H9 (cell line): ENCODE measurements at regions not wholly inside any gene's neighbourhood (a gene's known extent, or its start where the extent isn't known, plus 50 kb on each side); places are given as distances from the start of the nearest gene placed in this dataset.

Source experiments
- DNase-seq: peaks from one replicate; pipeline ENCODE4 v3.0.0-alpha.2; 2017
- H2AFZ ChIP-seq: one replicate; pipeline ENCODE4 v1.6.1; 2013; ENCODE audit warnings: mild to moderate bottlenecking, low read length, control low read depth, moderate library complexity
- H2AK5ac ChIP-seq: 2 replicates; pipeline ENCODE4 v1.6.1; 2013; ENCODE audit warnings: low read length, control low read depth, mixed read lengths; ENCODE audit not compliant: insufficient read length
- H2BK120ac ChIP-seq: one replicate; pipeline ENCODE4 v1.6.1; 2013; ENCODE audit warnings: low read depth, mild to moderate bottlenecking, low read length, control low read depth, inconsistent platforms; ENCODE audit not compliant: poor library complexity, severe bottlenecking
- H2BK12ac ChIP-seq: 2 replicates; pipeline ENCODE4 v1.6.1; 2013; ENCODE audit warnings: low read length, control low read depth, mixed read lengths, low read depth; ENCODE audit not compliant: insufficient read length
- H2BK15ac ChIP-seq: 2 replicates; pipeline ENCODE4 v1.6.1; 2013; ENCODE audit warnings: low read depth, low read length, control low read depth
- H2BK20ac ChIP-seq: one replicate; pipeline ENCODE4 v1.6.1; 2013; ENCODE audit warnings: low read depth, mild to moderate bottlenecking, low read length, control low read depth, inconsistent platforms; ENCODE audit not compliant: poor library complexity, severe bottlenecking
- H2BK5ac ChIP-seq: 2 replicates; pipeline ENCODE4 v1.6.1; 2013; ENCODE audit warnings: low read length, control low read depth, mixed read lengths; ENCODE audit not compliant: insufficient read length
- H3K14ac ChIP-seq: 2 replicates; pipeline ENCODE4 v1.6.1; 2013; ENCODE audit warnings: low read length, control low read depth; ENCODE audit not compliant: insufficient read depth
- H3K18ac ChIP-seq: 2 replicates; pipeline ENCODE4 v1.6.1; 2013; ENCODE audit warnings: low read depth, mild to moderate bottlenecking, mixed read lengths, low read length, control low read depth; ENCODE audit not compliant: insufficient read length
- H3K23ac ChIP-seq: 2 replicates; pipeline ENCODE4 v1.6.1; 2013; ENCODE audit warnings: low read length, control low read depth, mixed read lengths, low read depth; ENCODE audit not compliant: insufficient read length
- H3K23me2 ChIP-seq: 2 replicates; pipeline ENCODE4 v1.6.1; 2013; ENCODE audit warnings: low read depth, mild to moderate bottlenecking, mixed read lengths, low read length, control low read depth; ENCODE audit not compliant: insufficient read length, poor library complexity, severe bottlenecking
- H3K27ac ChIP-seq: 2 replicates; pipeline ENCODE4 v1.5.1; 2013; ENCODE audit warnings: low read length, control low read depth, mixed read lengths, low read depth; ENCODE audit not compliant: insufficient read length
- H3K27me3 ChIP-seq: 2 replicates; pipeline ENCODE4 v1.6.1; 2013; ENCODE audit warnings: low read length, control low read depth, inconsistent platforms; ENCODE audit not compliant: insufficient read depth
- H3K4ac ChIP-seq: 2 replicates; pipeline ENCODE4 v1.6.1; 2013; ENCODE audit warnings: low read depth, mild to moderate bottlenecking, control low read depth, inconsistent platforms, low read length, moderate library complexity
- H3K4me1 ChIP-seq: 2 replicates; pipeline ENCODE4 v1.6.1; 2013; ENCODE audit warnings: low read length, control low read depth, inconsistent platforms; ENCODE audit not compliant: insufficient read depth
- H3K4me2 ChIP-seq: 2 replicates; pipeline ENCODE4 v1.6.1; 2013; ENCODE audit warnings: low read length, control low read depth, mixed read lengths; ENCODE audit not compliant: insufficient read length, insufficient read depth
- H3K56ac ChIP-seq: 2 replicates; pipeline ENCODE4 v1.6.1; 2013; ENCODE audit warnings: low read depth, mild to moderate bottlenecking, mixed read lengths, low read length, control low read depth; ENCODE audit not compliant: insufficient read length
- H3K79me1 ChIP-seq: 2 replicates; pipeline ENCODE4 v1.6.1; 2013; ENCODE audit warnings: low read depth, mild to moderate bottlenecking, moderate library complexity, low read length, control low read depth, inconsistent platforms; ENCODE audit not compliant: insufficient read depth, poor library complexity, severe bottlenecking
- H3K79me2 ChIP-seq: 2 replicates; pipeline ENCODE4 v1.6.1; 2013; ENCODE audit warnings: low read length, control low read depth, inconsistent platforms; ENCODE audit not compliant: insufficient read depth
- H3K9ac ChIP-seq: 2 replicates; pipeline ENCODE4 v1.6.1; 2013; ENCODE audit warnings: low read length, control low read depth, mixed read lengths; ENCODE audit not compliant: insufficient read length; ENCODE audit errors: extremely low read depth
- H3K9me3 ChIP-seq: one replicate; pipeline ENCODE4 v1.6.1; 2013; ENCODE audit warnings: low read depth, low read length, inconsistent platforms; ENCODE audit not compliant: control insufficient read depth
- H3T11ph ChIP-seq: one replicate; pipeline ENCODE4 v1.6.1; 2013; ENCODE audit warnings: mild to moderate bottlenecking, low read length, control low read depth, inconsistent platforms
- H4K20me1 ChIP-seq: one replicate; pipeline ENCODE4 v1.6.1; 2013; ENCODE audit not compliant: control insufficient read depth, insufficient read length, insufficient read depth
- H4K5ac ChIP-seq: 2 replicates; pipeline ENCODE4 v1.6.1; 2013; ENCODE audit warnings: low read depth, mild to moderate bottlenecking, mixed read lengths, low read length, control low read depth; ENCODE audit not compliant: insufficient read length
- H4K8ac ChIP-seq: replicated peaks from 2 replicates; pipeline ENCODE4 v1.6.1; 2013; ENCODE audit warnings: low read length, control low read depth, mixed read lengths, low read depth; ENCODE audit not compliant: insufficient read length
- H4K91ac ChIP-seq: 2 replicates; pipeline ENCODE4 v1.6.1; 2013; ENCODE audit warnings: low read depth, mild to moderate bottlenecking, moderate library complexity, mixed read lengths, low read length, control low read depth; ENCODE audit not compliant: insufficient read length
- H3K27ac Mint-ChIP-seq, 3 experiments: 2 replicates in 2 of 3; 3 replicates in 1 of 3; pipeline ENCODE4 v1.8.0; 2020 to 2021; ENCODE audit warnings: mixed read lengths in 3 of 3, mild to moderate bottlenecking in 1 of 3, moderate library complexity in 1 of 3
- H3K27me3 Mint-ChIP-seq: 2 replicates; pipeline ENCODE4 v1.8.0; 2021; ENCODE audit warnings: low read depth, mild to moderate bottlenecking, moderate library complexity, mixed read lengths
- H3K36me3 Mint-ChIP-seq, 3 experiments: 2 replicates in 2 of 3; 3 replicates in 1 of 3; pipeline ENCODE4 v1.8.0; 2020 to 2021; ENCODE audit warnings: low read depth in 3 of 3, mixed read lengths in 3 of 3; ENCODE audit not compliant: insufficient read depth in 1 of 3
- H3K4me1 Mint-ChIP-seq, 2 experiments: 2 replicates each; pipeline ENCODE4 v1.8.0; 2020; ENCODE audit warnings: mixed read lengths in 2 of 2
- H3K4me3 Mint-ChIP-seq, 2 experiments: 2 replicates in 1 of 2; 3 replicates in 1 of 2; pipeline ENCODE4 v1.8.0; 2020 to 2021; ENCODE audit warnings: mild to moderate bottlenecking in 2 of 2, mixed read lengths in 2 of 2, moderate library complexity in 1 of 2
- H3K9me3 Mint-ChIP-seq, 2 experiments: 2 replicates in 1 of 2; 3 replicates in 1 of 2; pipeline ENCODE4 v1.8.0; 2020; ENCODE audit warnings: mild to moderate bottlenecking in 2 of 2, mixed read lengths in 2 of 2, moderate library complexity in 1 of 2
- CTCF ChIP-seq: fragments of 200-600 bp; sonication (generic); conservative IDR thresholded peaks from 3 replicates; pipeline ENCODE4 v1.8.0; 2021; ENCODE audit warnings: antibody characterized with exemption, mild to moderate bottlenecking
- WGBS: extraction: QIAGEN DNeasy Blood & Tissue Kit; methylation state at CpG from one replicate; pipeline ENCODE4 v1.1.7; 2013; ENCODE audit warnings: missing lambda C conversion rate, low lambda C conversion rate, mixed read lengths; ENCODE audit not compliant: insufficient read length; ENCODE audit errors: extremely low coverage; 5-methylcytosine and 5-hydroxymethylcytosine counted together

- H3K9ac ChIP-seq = no peak overlapping the region
- H3K56ac ChIP-seq = no peak overlapping the region
- H2BK20ac ChIP-seq = no peak overlapping the region
- H4K5ac ChIP-seq = no peak overlapping the region
- Mint-ChIP-seq H3K27me3 (peaks cover 67% of the 10 kb centered on the region), H3K4me1 (peaks cover 27 to 28% of the 10 kb centered on the region in 2 experiments), H3K9me3 (peaks cover 48 to 50% of the 10 kb centered on the region in 2 experiments), H3K27ac (peak overlapping the region in 1 of 3 experiments; percentile 89; a peak in 2 of 7 replicates), H3K4me3 (no peak overlapping the region), H3K36me3 (peaks cover 15 to 48% (median 20%) of the 10 kb centered on the region in 3 experiments)
- H3K4me1 ChIP-seq = peaks cover 1% of the 10 kb centered on the region; the same call in 1 of the 2 replicates
- no peak overlapping the region for H2BK15ac ChIP-seq
- no peak for TF ChIP-seq CTCF
- H3K9me3 ChIP-seq = peaks cover 2% of the 10 kb centered on the region
- no peaks in the 10 kb centered on the region for H4K20me1 ChIP-seq
- H3K23me2 ChIP-seq = no peaks in the 10 kb centered on the region
- no peak overlapping the region for H3K14ac ChIP-seq
- H3K23ac ChIP-seq = no peak overlapping the region
- DNase-seq = peak; percentile 40
- H3K18ac ChIP-seq = no peak overlapping the region
- H4K91ac ChIP-seq = no peak overlapping the region
- H3K4ac ChIP-seq = no peak overlapping the region
- no peak overlapping the region for H2BK120ac ChIP-seq
- H4K8ac ChIP-seq = no peak overlapping the region
- WGBS = no CpG with 5 or more reads among the region's 5 CpGs
- no peak overlapping the region for H2AK5ac ChIP-seq
- no peak overlapping the region for H3K4me2 ChIP-seq
- no peak overlapping the region for H3K27ac ChIP-seq
- H3K79me2 ChIP-seq = no peaks in the 10 kb centered on the region
- no peaks in the 10 kb centered on the region for H3K79me1 ChIP-seq
- no peaks in the 10 kb centered on the region; the same call in 1 of the 2 replicates for H3K27me3 ChIP-seq
- no peak overlapping the region for H3T11ph ChIP-seq
- H2BK12ac ChIP-seq = no peak overlapping the region
- H2BK5ac ChIP-seq = no peak overlapping the region
- H2AFZ ChIP-seq = no peak overlapping the region
Measured at GRCh38 chr17:77709594-77709993, 248.9 kb upstream of the TNRC6C start.
